Panc1 (cell line): ENCODE measurements at regions not wholly inside any gene's neighbourhood (a gene's known extent, or its start where the extent isn't known, plus 50 kb on each side); places are given as distances from the start of the nearest gene placed in this dataset.

ENCODE experiments used
- POLR2AphosphoS5 ChIP-seq: IDR thresholded peaks from 2 replicates; pipeline ENCODE4 v1.6.1; 2012; ENCODE audit warnings: mild to moderate bottlenecking, low read depth, low read length, moderate library complexity
- SIN3A ChIP-seq: IDR thresholded peaks from 2 replicates; pipeline ENCODE4 v1.6.1; 2012; ENCODE audit warnings: low read depth, mild to moderate bottlenecking, low read length, moderate library complexity, borderline replicate concordance; ENCODE audit not compliant: insufficient read depth
- TF ChIP-seq, protein P1 (sequence below): fragments of 450-650 bp; IDR thresholded peaks from 2 replicates; pipeline ENCODE4 v1.5.1; 2017; ENCODE audit warnings: mild to moderate bottlenecking

DNA sequence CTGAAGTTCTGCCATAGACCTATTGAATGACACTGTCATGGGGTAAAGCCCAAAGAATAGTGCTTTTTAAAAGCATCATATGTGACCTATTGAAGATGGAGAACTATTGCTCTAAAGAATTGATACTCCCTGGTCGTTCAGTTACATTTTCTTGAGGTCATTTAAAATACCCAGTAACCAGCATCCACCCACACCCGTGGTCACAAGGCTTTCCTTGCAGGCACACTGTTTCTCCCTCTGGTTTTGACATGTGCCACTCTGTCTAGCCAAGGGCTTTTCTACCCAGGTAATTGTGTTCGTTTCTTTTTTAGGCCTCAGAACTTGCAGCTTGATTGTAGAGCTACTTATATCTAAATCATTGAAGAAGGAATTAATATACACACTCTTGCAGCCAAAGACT lies 68.3 kb upstream of the LYZL2 start:
- TF ChIP-seq POLR2AphosphoS5 = no peak
- TF ChIP-seq, protein P1, sequence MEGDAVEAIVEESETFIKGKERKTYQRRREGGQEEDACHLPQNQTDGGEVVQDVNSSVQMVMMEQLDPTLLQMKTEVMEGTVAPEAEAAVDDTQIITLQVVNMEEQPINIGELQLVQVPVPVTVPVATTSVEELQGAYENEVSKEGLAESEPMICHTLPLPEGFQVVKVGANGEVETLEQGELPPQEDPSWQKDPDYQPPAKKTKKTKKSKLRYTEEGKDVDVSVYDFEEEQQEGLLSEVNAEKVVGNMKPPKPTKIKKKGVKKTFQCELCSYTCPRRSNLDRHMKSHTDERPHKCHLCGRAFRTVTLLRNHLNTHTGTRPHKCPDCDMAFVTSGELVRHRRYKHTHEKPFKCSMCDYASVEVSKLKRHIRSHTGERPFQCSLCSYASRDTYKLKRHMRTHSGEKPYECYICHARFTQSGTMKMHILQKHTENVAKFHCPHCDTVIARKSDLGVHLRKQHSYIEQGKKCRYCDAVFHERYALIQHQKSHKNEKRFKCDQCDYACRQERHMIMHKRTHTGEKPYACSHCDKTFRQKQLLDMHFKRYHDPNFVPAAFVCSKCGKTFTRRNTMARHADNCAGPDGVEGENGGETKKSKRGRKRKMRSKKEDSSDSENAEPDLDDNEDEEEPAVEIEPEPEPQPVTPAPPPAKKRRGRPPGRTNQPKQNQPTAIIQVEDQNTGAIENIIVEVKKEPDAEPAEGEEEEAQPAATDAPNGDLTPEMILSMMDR = no peak
- TF ChIP-seq SIN3A = no peak
